ENCODE measurements at regions not wholly inside any gene's neighbourhood (a gene's known extent, or its start where the extent isn't known, plus 50 kb on each side); places are given as distances from the start of the nearest gene placed in this dataset.

DNA sequence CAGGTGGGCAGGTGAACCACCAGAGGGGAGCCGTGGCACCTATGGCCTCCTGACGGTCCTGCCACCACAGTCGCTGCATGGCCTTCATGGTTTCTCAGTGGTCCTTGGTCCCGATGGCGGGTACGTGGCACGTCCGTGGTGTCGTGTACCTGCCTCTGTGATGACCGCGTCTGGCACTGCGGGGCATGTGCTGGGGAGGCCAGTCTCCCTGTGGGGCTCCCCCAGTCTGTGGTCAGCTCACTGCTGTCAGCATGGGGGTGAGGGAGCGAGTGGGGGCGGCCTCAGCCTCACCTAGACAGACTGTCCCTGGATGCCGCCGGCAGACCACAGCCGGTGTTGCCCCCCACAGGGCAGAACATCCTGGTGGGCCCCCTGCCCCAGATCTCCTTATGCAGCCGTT lies 267.2 kb downstream of the SEC23A start (continued):
- TF ChIP-seq, protein P1, sequence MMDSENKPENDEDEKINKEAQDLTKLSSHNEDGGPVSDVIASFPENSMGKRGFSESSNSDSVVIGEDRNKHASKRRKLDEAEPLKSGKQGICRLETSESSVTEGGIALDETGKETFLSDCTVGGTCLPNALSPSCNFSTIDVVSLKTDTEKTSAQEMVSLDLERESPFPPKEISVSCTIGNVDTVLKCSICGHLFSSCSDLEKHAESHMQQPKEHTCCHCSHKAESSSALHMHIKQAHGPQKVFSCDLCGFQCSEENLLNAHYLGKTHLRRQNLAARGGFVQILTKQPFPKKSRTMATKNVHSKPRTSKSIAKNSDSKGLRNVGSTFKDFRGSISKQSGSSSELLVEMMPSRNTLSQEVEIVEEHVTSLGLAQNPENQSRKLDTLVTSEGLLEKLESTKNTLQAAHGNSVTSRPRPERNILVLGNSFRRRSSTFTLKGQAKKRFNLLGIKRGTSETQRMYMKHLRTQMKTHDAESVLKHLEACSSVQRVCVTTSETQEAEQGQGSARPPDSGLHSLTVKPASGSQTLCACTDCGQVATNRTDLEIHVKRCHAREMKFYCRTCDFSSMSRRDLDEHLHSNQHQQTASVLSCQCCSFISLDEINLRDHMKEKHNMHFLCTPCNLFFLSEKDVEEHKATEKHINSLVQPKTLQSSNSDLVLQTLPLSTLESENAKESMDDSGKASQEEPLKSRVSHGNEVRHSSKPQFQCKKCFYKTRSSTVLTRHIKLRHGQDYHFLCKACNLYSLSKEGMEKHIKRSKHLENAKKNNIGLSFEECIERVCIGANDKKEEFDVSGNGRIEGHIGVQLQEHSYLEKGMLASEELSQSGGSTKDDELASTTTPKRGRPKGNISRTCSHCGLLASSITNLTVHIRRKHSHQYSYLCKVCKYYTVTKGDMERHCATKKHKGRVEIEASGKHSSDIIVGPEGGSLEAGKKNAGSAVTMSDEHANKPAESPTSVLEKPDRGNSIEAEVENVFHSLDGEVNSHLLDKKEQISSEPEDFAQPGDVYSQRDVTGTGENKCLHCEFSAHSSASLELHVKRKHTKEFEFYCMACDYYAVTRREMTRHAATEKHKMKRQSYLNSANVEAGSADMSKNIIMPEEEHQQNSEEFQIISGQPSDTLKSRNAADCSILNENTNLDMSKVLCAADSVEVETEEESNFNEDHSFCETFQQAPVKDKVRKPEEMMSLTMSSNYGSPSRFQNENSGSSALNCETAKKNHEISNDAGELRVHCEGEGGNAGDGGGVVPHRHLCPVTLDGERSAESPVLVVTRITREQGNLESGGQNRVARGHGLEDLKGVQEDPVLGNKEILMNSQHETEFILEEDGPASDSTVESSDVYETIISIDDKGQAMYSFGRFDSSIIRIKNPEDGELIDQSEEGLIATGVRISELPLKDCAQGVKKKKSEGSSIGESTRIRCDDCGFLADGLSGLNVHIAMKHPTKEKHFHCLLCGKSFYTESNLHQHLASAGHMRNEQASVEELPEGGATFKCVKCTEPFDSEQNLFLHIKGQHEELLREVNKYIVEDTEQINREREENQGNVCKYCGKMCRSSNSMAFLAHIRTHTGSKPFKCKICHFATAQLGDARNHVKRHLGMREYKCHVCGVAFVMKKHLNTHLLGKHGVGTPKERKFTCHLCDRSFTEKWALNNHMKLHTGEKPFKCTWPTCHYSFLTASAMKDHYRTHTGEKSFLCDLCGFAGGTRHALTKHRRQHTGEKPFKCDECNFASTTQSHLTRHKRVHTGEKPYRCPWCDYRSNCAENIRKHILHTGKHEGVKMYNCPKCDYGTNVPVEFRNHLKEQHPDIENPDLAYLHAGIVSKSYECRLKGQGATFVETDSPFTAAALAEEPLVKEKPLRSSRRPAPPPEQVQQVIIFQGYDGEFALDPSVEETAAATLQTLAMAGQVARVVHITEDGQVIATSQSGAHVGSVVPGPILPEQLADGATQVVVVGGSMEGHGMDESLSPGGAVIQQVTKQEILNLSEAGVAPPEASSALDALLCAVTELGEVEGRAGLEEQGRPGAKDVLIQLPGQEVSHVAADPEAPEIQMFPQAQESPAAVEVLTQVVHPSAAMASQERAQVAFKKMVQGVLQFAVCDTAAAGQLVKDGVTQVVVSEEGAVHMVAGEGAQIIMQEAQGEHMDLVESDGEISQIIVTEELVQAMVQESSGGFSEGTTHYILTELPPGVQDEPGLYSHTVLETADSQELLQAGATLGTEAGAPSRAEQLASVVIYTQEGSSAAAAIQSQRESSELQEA (IDR thresholded peaks at IDR 0.05; ENCODE audit: low read depth), result no peak
- TF ChIP-seq ATF7 (IDR thresholded peaks at IDR 0.05), result no peak
- TF ChIP-seq, protein P2, sequence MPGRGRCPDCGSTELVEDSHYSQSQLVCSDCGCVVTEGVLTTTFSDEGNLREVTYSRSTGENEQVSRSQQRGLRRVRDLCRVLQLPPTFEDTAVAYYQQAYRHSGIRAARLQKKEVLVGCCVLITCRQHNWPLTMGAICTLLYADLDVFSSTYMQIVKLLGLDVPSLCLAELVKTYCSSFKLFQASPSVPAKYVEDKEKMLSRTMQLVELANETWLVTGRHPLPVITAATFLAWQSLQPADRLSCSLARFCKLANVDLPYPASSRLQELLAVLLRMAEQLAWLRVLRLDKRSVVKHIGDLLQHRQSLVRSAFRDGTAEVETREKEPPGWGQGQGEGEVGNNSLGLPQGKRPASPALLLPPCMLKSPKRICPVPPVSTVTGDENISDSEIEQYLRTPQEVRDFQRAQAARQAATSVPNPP (IDR thresholded peaks at IDR 0.05; ENCODE audit: borderline replicate concordance, insufficient read depth, insufficient read length), result no peak
